Stimulated activated CD4-positive, alpha-beta T cell treated with anti-CD3 and anti-CD28 coated beads, Interleukin-1b, Interleukin-23, amount 100 ng/mL, for 24 hours (primary cell): ENCODE measurements at regions not wholly inside any gene's neighbourhood (a gene's known extent, or its start where the extent isn't known, plus 50 kb on each side); places are given as distances from the start of the nearest gene placed in this dataset.
"Not testable (repeated sequence)": the region's sequence is repeated elsewhere in the genome, so short reads cannot be mapped to it uniquely, and the experiment has no call there.

ENCODE experiments used
- DNase-seq, 4 experiments: peaks; one replicate each; pipeline ENCODE4 v3.0.0-alpha.2; 2020; ENCODE audit warnings: low read depth in 4 of 4, low spot score in 1 of 4

GRCh38 chr3:75241226-75241962 is 422.7 kb upstream of the FRG2C start:
- not testable (repeated sequence) for DNase-seq

DNA sequence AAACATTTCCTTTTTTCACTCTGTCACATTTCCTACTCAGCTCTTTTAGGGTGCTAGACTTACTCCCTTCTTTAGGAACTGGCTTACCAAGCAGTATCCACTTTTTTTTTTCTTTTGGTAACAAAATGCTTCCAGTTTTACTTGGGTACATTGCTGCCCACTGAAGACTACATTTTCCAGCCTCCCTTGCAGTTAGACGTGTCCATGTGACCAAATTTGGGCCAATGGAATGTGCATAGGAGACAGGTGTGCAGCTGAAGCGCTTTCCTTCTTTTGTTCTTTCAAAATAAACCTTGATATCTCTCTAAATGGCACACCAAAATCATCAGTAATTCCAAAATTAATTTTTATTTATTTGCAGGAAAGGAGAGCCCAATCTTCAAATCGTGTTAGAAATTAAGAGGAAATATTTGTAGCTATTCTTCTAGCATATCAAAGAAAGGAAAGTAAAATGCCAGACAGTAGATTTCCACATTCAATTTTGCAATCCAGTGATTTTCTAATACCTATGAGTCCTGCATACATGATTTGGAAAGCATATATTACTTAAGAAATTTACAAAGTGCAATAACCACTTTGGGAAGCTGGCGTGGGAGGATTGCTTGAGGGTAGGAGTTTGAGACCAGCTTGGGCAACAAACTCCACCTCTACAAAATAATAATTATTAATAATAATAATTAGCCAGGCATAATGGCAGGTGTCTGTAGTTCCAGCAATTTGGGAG is 422.0 kb upstream of the FRG2C start:
- no peak for DNase-seq

- DNase-seq = no peak
These were observed 415.2 kb upstream of the FRG2C start for GRCh38 chr3:75248974-75249373.

DNA sequence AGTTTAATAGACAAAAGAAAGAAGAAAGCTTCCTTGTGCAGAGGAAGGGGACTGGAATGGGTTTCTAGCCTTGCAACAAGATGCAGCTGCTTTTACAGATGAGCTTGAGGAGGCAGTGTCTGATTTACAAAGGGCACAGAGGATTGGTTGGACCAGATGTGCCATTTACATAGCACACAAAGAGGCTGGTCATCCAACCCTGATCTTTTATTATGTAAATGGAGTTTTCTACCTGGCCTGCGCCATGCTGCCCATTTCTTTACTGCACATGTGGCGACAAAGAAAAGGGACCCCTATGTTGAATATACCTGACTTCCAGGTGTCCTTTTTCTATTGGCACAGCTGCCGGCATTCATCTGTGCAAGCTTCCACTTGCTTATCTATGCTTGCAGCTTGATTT is 409.4 kb upstream of the FRG2C start:
- DNase-seq = no peak

DNA sequence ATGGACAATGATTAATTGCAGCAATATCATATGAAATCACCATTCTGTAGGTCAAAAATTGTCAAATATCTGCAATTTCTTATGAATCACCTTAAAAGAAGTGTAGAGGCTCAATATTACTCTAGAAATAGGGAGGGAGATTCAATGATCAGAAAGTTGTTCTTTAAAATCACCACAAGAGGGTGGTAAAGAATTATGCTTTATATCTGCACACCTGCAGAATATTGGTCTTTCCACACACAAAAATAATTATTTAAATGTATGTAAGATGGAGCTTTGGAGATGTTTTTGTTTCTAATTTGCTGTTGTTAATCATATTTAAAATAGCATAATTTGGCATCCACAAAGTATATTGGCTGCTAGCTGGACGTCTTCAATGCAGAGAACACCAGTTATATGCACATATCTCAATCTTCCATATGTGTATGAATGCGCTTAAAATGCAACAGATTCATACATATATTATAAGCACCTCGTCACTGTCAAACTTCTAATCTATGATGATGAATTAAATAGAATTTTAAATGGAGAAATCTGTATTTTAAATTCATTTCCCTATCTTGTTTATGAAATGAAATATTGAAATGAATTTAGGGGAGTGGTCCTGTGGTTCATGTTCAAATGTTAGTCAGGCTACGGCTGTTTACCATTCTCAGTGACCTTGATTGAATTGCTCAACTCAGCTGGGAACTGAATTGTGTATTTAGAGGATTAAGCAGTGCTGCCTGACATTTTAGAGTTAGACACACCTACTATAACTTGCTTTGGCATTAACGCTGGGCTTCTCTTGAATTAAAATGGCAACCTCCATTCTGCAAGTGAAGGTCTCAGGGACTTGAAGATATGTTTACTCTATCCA is 405.1 kb upstream of the FRG2C start:
- DNase-seq = not testable (repeated sequence)

DNA sequence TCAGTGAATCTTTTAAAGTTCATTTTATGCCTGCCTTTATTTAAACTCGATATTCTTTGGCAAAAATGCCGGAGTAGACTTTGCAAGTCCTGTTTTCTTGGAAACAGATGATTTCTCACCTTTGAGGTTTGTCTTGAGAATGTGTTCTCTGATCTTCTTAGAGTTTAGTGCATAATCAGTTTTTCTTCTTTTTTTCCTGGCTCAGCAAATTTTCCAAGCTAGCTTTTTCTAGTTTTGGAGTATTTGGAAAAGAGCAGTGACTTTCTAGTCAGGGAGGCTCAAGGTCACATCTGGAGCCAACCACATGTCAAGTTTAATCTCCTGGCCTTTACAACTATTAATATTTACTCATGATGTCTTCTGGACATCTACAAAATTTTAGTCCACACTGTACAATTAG is 403.2 kb upstream of the FRG2C start:
- DNase-seq = not testable (repeated sequence)

GRCh38 chr3:75262661-75263060 is 401.5 kb upstream of the FRG2C start:
- DNase-seq = no peak

DNA sequence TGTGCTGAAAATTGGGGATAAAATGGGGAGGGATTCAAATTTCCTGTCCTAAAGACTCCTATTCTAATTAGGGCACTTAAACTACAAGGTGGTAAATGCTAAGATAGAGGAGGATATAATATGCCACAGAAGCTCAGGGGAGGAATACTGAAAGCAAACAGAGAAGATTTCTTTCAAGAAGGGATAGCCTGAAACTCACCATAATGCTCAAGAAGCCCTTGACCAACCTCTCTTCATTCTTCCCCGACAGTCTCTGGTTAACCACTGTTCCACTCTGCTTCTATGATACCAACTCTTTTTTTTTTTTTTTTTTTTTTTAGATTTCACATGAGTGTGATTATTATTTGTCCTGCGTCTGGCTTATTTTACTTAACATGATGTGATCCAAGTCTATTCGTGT is 398.2 kb upstream of the FRG2C start:
- no peak for DNase-seq

DNA sequence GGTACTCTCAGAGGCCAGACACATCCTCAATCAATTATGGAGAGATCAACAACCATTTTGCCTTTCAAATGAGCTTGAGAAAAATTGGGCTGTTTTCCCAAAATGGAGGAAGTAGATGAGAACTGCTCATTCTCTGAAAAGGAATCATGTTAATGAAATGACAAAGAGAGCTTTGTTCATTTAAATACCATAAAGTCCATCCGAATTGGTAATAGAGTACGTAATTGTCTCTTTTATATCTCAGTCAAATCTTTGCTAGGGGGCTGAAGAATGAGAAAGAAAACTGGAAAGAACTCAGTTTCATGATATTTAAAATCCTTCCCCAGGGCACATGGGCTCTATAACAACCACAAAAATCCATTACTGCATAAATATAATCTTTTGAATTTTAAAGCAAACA is 395.6 kb upstream of the FRG2C start:
- not testable (repeated sequence) for DNase-seq

DNA sequence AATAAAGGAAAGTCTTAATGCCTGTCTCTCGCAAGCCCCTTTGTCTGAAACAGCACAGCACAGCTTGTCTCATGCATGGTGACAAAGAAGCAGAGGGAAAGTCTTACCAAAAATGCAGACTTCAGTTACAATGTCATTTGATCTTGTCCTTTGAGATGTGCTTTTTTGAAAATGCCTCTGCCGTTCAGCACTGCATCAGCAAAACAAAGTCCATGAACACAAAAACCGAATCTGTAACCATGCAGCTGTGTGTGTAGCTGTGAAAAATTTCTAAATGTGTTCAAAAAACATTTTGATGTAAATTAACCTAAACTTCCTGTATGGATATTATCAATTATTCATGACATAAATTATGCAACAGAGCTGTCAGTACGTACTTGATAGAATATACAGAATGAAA is 391.9 kb upstream of the FRG2C start:
- not testable (repeated sequence) for DNase-seq

DNA sequence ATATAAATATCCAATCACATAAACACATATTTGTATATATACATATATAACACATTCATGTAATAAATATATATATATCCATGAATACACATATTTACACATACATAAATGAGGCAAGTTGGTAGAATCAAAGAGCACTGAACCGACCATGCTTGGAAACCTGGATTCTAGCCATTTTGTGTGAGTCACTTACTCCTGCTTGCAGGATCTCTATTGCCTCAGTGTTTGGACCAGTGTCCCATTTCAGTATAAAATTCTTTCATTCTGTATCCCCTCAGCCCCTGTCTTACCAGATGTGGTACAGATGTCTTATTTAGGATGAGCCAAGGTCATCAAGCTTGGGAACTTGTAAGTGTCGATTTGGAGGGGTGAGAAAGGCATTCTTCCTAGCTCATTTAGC is 391.4 kb upstream of the FRG2C start:
- DNase-seq = no peak

DNA sequence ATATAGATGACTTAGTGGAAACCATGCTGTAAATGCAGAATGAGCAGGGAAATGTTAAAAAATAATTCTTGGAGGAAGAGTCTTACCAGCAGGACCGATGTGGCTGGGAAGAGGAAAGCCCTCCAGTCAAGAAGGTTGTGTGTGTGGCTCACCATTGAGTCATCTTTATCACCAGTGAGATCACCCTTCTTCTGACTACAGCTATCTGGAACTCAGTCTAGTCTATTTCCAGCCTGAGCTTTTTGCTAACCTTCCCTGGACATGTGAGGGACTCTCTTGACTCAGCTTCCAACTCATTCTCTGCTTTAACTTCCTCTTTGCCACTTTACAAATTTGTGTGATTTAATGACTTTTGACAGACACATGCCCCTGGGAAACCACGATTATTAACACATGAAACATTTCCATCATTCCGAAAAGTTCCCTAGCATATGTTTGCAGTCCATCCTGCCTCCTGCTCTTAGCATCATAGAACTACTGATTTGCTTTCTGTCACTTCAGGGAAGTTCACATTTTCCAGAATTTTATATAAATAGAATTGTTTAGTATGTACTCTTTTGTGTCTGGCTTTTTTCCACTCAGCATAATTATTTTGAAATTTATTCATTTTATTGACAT is 378.5 kb upstream of the FRG2C start:
- DNase-seq = not testable (repeated sequence)

DNA sequence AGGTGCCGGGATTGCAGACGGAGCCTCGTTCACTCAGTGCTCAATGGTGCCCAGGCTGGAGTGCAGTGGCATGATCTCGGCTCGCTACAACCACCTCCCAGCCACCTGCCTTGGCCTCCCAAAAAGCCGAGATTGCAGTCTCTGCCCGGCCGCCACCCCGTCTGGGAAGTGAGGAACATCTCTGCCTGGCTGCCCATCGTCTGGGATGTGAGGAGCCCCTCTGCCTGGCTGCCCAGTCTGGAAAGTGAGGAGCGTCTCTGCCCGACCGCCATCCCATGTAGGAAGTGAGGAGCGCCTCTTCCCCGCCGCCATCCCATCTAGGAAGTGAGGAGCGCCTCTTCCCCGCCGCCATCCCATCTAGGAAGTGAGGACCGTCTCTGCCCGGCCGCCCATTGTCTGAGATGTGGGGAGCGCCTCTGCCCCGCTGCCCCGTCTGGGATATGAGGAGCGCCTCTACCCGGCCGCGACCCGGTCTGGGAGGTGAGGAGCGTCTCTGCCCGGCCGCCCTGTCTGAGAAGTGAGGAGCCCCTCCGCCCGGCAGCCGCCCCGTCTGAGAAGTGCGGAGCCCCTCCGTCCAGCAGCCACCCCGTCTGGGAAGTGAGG is 375.1 kb upstream of the FRG2C start:
- not testable (repeated sequence) for DNase-seq

DNA sequence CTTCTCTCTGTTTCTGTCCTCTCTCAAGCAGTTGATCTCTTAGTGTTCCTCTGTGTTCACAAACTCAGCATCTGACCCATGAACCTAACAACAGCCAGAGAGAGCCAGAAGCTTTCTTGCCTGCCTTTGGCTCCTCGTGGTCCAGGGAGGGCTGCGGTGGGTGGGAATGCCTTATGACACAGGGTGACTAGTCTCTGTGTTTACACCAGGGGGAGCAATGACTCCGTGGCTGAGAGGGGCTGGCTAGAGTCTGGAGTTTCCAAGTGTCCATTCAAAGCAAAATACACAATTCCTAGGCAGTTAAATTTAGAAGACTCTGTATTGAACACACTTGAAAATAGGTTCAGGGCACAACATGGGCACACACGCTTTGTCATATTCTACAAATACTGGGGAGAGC is 370.0 kb upstream of the FRG2C start:
- no peak for DNase-seq

- no peak for DNase-seq
These were observed 369.1 kb upstream of the FRG2C start for GRCh38 chr3:75295013-75295412.

- no peak for DNase-seq
These were observed 367.3 kb upstream of the FRG2C start for GRCh38 chr3:75296858-75297257.

GRCh38 chr3:75300606-75301005 is 363.5 kb upstream of the FRG2C start:
- DNase-seq = no peak

DNA sequence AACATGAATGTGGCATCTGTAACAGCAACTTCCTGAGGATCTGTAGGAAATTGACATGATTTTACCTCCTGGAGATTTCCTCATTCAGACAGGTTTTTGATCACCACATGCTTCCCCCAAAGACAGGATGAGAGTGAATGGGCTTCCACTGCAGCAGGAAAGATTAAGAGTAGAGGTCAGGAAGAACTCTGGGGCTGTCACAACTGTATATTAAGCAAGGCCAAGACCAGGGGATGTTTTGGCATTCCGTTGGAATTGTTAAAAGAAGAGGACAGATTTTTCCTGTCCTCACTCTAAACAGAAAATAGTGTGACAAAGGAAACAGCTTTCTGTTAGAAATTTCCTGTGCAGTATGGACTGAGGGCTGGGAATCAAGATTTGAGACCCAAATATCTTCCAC is 363.1 kb upstream of the FRG2C start:
- not testable (repeated sequence) for DNase-seq

DNA sequence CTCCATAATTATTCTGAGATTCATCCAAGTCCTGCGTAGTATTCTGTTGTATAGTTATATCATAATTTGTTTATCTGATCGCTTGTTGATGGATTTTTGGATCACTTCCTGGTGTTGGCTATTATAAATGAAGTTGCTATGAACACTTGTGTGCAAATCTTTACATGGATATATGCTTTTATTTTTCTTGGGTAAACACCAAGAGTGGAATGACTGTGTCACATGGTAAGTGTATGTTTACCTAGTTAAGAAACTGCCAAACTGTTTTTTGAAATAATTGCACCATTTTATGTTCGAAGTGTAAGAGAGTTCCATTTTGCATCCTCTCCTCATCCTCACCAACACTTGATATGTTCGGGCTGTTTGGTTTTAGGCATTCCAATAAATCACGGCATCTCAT is 360.4 kb upstream of the FRG2C start:
- no peak for DNase-seq

DNA sequence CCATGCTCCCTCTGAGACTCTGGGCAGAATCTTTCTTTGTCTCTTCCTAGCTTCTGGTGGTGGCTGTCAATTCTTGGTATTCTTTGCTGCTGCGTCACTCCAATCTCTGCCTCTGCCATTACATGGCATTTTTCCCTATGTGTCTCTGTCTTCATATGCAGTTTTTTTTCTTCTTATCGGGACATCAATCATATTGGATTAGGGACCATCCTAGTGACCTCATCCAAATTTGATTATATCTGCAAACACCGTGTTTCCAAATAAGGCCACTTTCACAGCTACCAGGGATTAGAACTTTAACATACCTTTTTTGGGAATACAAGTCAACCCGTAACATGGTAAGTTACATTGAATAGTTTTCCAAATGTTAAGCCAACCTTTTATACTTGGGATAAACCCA is 358.2 kb upstream of the FRG2C start:
- DNase-seq = no peak

- not testable (repeated sequence) for DNase-seq
These were observed 352.8 kb upstream of the FRG2C start for GRCh38 chr3:75311306-75311705.
